Glutamatergic neuron (in vitro differentiated cells): ENCODE measurements at regions not wholly inside any gene's neighbourhood (a gene's known extent, or its start where the extent isn't known, plus 50 kb on each side); places are given as distances from the start of the nearest gene placed in this dataset.

Experiments
- DNase-seq: peaks from one replicate; pipeline ENCODE4 v3.0.0; 2022
- H3K27ac Mint-ChIP-seq: one replicate; pipeline ENCODE4 v1.8.0; 2020; ENCODE audit warnings: mild to moderate bottlenecking, mixed read lengths, inconsistent platforms; ENCODE audit not compliant: unreplicated experiment
- H3K27me3 Mint-ChIP-seq: one replicate; pipeline ENCODE4 v1.8.0; 2020; ENCODE audit warnings: mild to moderate bottlenecking, moderate library complexity, mixed read lengths, inconsistent platforms; ENCODE audit not compliant: unreplicated experiment
- H3K36me3 Mint-ChIP-seq: one replicate; pipeline ENCODE4 v1.8.0; 2020; ENCODE audit warnings: mild to moderate bottlenecking, mixed read lengths, inconsistent platforms; ENCODE audit not compliant: unreplicated experiment
- H3K4me1 Mint-ChIP-seq: one replicate; pipeline ENCODE4 v1.8.0; 2020; ENCODE audit warnings: mild to moderate bottlenecking, low read depth, mixed read lengths, inconsistent platforms; ENCODE audit not compliant: unreplicated experiment
- H3K4me3 Mint-ChIP-seq: one replicate; pipeline ENCODE4 v1.8.0; 2020; ENCODE audit warnings: mild to moderate bottlenecking, mixed read lengths, inconsistent platforms; ENCODE audit not compliant: unreplicated experiment
- H3K9me3 Mint-ChIP-seq: one replicate; pipeline ENCODE4 v1.8.0; 2020; ENCODE audit warnings: mild to moderate bottlenecking, moderate library complexity, mixed read lengths, inconsistent platforms; ENCODE audit not compliant: unreplicated experiment
- TF ChIP-seq, protein P1 (sequence below): fragments of 200-600 bp; sonication (generic); IDR thresholded peaks from one replicate; pipeline ENCODE4 v1.5.0; 2021; ENCODE audit not compliant: partially characterized antibody, unreplicated experiment

DNA sequence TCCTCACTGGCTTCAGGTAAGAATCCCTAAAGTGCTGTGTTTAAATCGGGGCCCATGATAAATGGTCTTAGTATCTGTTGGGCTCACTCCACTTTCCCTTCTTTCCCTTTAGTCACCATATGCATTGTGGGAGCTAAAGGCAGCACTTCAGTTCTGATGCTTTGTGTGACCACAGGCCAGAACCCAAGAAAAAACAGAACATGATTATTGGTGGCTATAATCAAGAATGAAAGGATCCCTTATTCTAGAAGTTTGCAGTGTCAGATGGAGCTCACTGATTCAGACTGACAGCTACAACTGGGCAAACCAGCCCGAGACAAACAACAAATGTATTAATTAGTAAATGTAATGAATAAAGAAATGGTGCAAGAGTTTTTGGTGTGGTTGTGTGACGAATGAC is 57.3 kb upstream of the POMP start:
- Mint-ChIP-seq H3K27ac (no peak overlapping the region), H3K9me3 (peaks cover 3% of the 10 kb centered on the region), H3K27me3 (no peaks in the 10 kb centered on the region), H3K36me3 (no peaks in the 10 kb centered on the region), H3K4me3 (no peak overlapping the region), H3K4me1 (peaks cover 9% of the 10 kb centered on the region)
- no peak for DNase-seq
- TF ChIP-seq, protein P1, sequence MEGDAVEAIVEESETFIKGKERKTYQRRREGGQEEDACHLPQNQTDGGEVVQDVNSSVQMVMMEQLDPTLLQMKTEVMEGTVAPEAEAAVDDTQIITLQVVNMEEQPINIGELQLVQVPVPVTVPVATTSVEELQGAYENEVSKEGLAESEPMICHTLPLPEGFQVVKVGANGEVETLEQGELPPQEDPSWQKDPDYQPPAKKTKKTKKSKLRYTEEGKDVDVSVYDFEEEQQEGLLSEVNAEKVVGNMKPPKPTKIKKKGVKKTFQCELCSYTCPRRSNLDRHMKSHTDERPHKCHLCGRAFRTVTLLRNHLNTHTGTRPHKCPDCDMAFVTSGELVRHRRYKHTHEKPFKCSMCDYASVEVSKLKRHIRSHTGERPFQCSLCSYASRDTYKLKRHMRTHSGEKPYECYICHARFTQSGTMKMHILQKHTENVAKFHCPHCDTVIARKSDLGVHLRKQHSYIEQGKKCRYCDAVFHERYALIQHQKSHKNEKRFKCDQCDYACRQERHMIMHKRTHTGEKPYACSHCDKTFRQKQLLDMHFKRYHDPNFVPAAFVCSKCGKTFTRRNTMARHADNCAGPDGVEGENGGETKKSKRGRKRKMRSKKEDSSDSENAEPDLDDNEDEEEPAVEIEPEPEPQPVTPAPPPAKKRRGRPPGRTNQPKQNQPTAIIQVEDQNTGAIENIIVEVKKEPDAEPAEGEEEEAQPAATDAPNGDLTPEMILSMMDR, result no peak

DNA sequence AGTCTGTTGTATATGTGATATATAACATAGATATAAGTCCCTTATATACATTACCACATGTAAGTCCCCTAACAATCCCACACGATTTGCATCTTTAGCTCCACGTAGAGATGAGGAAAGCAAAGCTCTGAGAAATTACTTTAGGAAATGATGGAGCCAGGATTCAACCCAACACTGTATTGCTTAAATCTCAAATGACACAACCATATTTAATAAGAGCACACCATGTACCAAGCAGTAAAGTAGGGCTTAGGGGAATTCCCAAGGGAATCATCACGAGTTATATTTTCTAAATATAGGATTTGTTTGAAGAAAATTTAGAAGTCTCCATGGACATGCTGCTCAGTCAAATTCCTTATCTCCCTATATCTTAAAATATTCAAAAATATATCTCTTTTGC is 61.3 kb upstream of the POMP start:
- TF ChIP-seq, protein P1, result no peak
- Mint-ChIP-seq H3K27ac (no peak overlapping the region), H3K4me3 (no peak overlapping the region), H3K36me3 (no peaks in the 10 kb centered on the region), H3K27me3 (peaks cover 1% of the 10 kb centered on the region), H3K4me1 (peaks cover 4% of the 10 kb centered on the region), H3K9me3 (peaks cover 3% of the 10 kb centered on the region)
- DNase-seq, result no peak

DNA sequence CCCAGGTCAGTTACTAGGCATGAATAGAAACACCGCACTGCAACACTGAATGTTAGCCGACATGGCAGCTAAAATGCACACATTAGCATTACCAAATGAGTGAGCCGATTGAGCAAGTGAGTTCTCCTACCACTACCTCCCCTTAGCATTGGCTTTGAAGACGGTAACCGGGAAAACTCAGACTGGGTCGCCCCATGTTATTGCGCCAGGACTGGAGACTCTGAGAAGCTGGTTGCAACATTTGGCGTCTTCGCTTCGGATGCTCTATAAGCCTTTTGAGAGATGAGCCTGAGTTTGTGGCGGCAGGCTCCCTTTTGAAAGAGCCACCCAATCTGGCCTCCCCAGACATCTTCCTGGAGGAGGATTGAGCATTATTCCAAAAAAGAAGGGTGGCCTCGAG is 68.5 kb upstream of the POMP start:
- TF ChIP-seq, protein P1, result no peak
- Mint-ChIP-seq H3K9me3 (peaks cover 3% of the 10 kb centered on the region), H3K4me3 (no peak overlapping the region), H3K4me1 (no peaks in the 10 kb centered on the region), H3K36me3 (no peaks in the 10 kb centered on the region), H3K27me3 (peaks cover 9% of the 10 kb centered on the region), H3K27ac (no peak overlapping the region)
- no peak for DNase-seq

DNA sequence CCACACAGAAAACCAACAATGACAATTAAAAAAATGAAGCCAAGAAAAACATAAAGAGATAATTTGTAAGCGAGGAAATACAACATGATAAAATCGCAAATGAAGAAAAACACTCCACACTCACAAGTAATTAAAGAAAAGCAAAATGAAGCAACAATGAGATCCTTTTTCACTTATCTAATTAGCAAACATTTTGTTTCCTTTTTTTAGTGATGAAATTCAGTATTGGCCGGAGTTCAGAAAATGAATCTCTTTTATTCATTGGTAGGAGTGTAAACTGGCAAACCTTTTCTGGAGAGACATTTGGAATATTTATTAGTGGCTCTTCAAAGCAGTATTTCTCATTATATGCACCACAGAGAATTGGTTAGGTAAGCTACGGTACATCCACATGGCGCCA is 70.6 kb upstream of the POMP start:
- peaks cover 8% of the 10 kb centered on the region for H3K27me3 Mint-ChIP-seq
- no peaks in the 10 kb centered on the region for H3K36me3 Mint-ChIP-seq
- H3K4me3 Mint-ChIP-seq, result no peak overlapping the region
- no peak for DNase-seq
- TF ChIP-seq, protein P1, result no peak
- H3K4me1 Mint-ChIP-seq, result peaks cover 9% of the 10 kb centered on the region
- H3K27ac Mint-ChIP-seq, result no peak overlapping the region
- H3K9me3 Mint-ChIP-seq, result peaks cover 4% of the 10 kb centered on the region

DNA sequence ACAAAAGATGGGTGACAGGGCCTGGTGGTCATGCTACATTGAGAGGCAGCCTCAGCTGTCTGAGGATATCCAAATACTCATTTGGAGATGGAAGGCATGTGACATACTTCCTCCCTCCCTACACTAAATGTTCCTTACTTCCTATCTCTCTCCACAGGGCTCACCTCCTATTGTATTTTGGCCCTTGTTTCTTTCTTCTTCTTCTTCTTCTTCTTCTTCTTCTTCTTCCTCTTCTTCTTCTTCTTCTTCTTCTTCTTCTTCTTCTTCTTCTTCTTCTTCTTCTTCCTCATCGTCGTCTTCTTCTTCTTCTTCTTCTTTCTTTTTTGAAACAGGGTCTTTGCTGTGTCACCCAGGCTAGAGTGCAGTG is 71.8 kb upstream of the POMP start:
- TF ChIP-seq, protein P1, result no peak
- Mint-ChIP-seq H3K27ac (no peak overlapping the region), H3K4me3 (no peak overlapping the region), H3K4me1 (peaks cover 18% of the 10 kb centered on the region), H3K9me3 (peaks cover 2% of the 10 kb centered on the region), H3K36me3 (no peaks in the 10 kb centered on the region), H3K27me3 (peaks cover 7% of the 10 kb centered on the region)
- no peak for DNase-seq
